ENCODE measurements at regions not wholly inside any gene's neighbourhood (a gene's known extent, or its start where the extent isn't known, plus 50 kb on each side); places are given as distances from the start of the nearest gene placed in this dataset.
"Not testable (repeated sequence)": the region's sequence is repeated elsewhere in the genome, so short reads cannot be mapped to it uniquely, and the experiment has no call there.

- DNase-seq, result no peak
These were observed 781.7 kb downstream of the TRHDE start for GRCh38 chr12:73053893-73054292.

- no peak for DNase-seq
These were observed 785.3 kb downstream of the TRHDE start for GRCh38 chr12:73057428-73057827.

GRCh38 chr12:73065913-73066312, 793.7 kb downstream of the TRHDE start:
- no peak for DNase-seq

- no peak for DNase-seq
These were observed 795.4 kb downstream of the TRHDE start for GRCh38 chr12:73067616-73068015.

- DNase-seq, result no peak
These were observed 800.0 kb downstream of the TRHDE start for GRCh38 chr12:73072214-73072613.

- no peak for DNase-seq
These were observed 804.6 kb downstream of the TRHDE start for GRCh38 chr12:73076760-73077159.

- no peak for DNase-seq
These were observed 811.6 kb downstream of the TRHDE start for GRCh38 chr12:73083736-73084135.

- no peak for DNase-seq
These were observed 834.1 kb downstream of the TRHDE start for GRCh38 chr12:73106296-73106695.

- DNase-seq, result no peak
These were observed 834.7 kb downstream of the TRHDE start for GRCh38 chr12:73106896-73107295.

- DNase-seq, result no peak
These were observed 838.6 kb downstream of the TRHDE start for GRCh38 chr12:73110816-73111215.

GRCh38 chr12:73112035-73112816, 840.1 kb downstream of the TRHDE start:
- DNase-seq, result no peak

- DNase-seq, result no peak
These were observed 852.3 kb downstream of the TRHDE start for GRCh38 chr12:73124480-73124879.

GRCh38 chr12:73125148-73125547, 853.0 kb downstream of the TRHDE start:
- DNase-seq, result no peak

- DNase-seq, result no peak
These were observed 864.2 kb downstream of the TRHDE start for GRCh38 chr12:73136386-73136785.

- DNase-seq, result not testable (repeated sequence)
These were observed 867.5 kb downstream of the TRHDE start for GRCh38 chr12:73139642-73140041.

- DNase-seq, result no peak
These were observed 886.2 kb downstream of the TRHDE start for GRCh38 chr12:73158341-73158740.

GRCh38 chr12:73159954-73160353, 887.8 kb downstream of the TRHDE start:
- no peak for DNase-seq

- no peak for DNase-seq
These were observed 889.8 kb downstream of the TRHDE start for GRCh38 chr12:73161970-73162369.

GRCh38 chr12:73180734-73181133, 908.6 kb downstream of the TRHDE start:
- no peak for DNase-seq

- DNase-seq, result no peak
These were observed 909.1 kb downstream of the TRHDE start for GRCh38 chr12:73181244-73181643.

GRCh38 chr12:73185403-73185802, 913.2 kb downstream of the TRHDE start:
- DNase-seq, result no peak

GRCh38 chr12:73186272-73186671, 914.1 kb downstream of the TRHDE start:
- no peak for DNase-seq

- no peak for DNase-seq
These were observed 915.6 kb downstream of the TRHDE start for GRCh38 chr12:73187765-73188164.

- no peak for DNase-seq
These were observed 938.5 kb downstream of the TRHDE start for GRCh38 chr12:73210548-73211204.

Measured in T-helper 1 cell (primary cell).